Motor neuron (in vitro differentiated cells): ENCODE measurements at regions not wholly inside any gene's neighbourhood (a gene's known extent, or its start where the extent isn't known, plus 50 kb on each side); places are given as distances from the start of the nearest gene placed in this dataset.

ENCODE experiments used
- ATAC-seq, 8 experiments: fragments of 200-7000 bp; cut with Tn5 transposase; replicated peaks in 6 of 8; 2 replicates each; pipeline ENCODE4 v1.8.0; 2021; ENCODE audit warnings: mild to moderate bottlenecking in 8 of 8, moderate library complexity in 8 of 8
- H3K27ac ChIP-seq, 2 donors: fragments of 250-450 bp; sonication (Bioruptor Pico); 2 replicates each; pipeline ENCODE4 v1.9.0; 2021; ENCODE audit warnings: antibody characterized with exemption in 2 of 2, mild to moderate bottlenecking in 2 of 2, moderate library complexity in 1 of 2
- H3K4me1 ChIP-seq, 2 donors: fragments of 250-450 bp; sonication (Bioruptor Pico); replicated peaks in 1 of 2; 2 replicates each; pipeline ENCODE4 v1.6.1; 2021; ENCODE audit warnings: antibody characterized with exemption in 2 of 2, mild to moderate bottlenecking in 2 of 2, moderate library complexity in 1 of 2
- H3K4me3 ChIP-seq, 5 donors: fragments of 250-450 bp; sonication (Bioruptor Pico); 2 replicates each; pipeline ENCODE4 v1.9.0; 2021; ENCODE audit warnings: antibody characterized with exemption in 5 of 5, mild to moderate bottlenecking in 5 of 5, moderate library complexity in 4 of 5
- WGBS, 10 experiments: fragments of 450-650 bp; shearing (Covaris generic); methylation state at CpG; one replicate each; pipeline ENCODE4 v1.0.0; 2022; 5-methylcytosine and 5-hydroxymethylcytosine counted together
- in situ Hi-C, 9 experiments: fragments of 400-800 bp; cut with MboI; loops; one replicate each; pipeline ENCODE4 v1.15.0; 2021; ENCODE audit warnings: low sequenced_read_pairs in 9 of 9, low pct_unique_long_range_greater_than_20kb in 2 of 9; ENCODE audit not compliant: unreplicated experiment in 9 of 9

DNA sequence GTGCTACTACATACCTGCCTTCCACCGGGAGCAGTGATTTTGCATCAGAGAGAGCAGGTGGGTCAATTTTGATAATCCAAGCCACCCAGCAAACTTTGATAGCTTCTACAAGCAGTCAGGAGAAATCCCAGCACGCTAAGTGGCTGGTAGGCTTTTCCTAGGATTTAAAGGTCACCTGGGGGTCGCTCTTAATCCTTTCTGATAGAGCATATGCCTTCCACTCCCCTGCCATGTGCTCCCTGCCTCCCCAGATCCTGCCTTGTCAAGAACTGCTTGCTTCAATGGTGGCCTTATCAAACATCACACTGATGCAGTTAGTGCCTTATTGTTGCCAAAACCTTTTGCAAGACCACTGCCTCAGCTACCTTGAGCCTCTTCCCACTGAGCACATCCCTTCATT is 462.3 kb upstream of the MEX3C start:
- ATAC-seq, result peak in 1 of 8 experiments; percentile 22
- Histone ChIP-seq H3K4me3 (no peak overlapping the region), H3K27ac (no peak overlapping the region), H3K4me1 (peaks cover 8 to 23% of the 10 kb centered on the region in 2 donors)
- WGBS, 10 experiments, result 78 to 100% (median 82%) methylated on average over 1 to 3 of the region's 3 CpGs; no CpG with 5 or more reads in 6 of the 10 experiments
- in situ Hi-C loops, result loop anchor here in 3 of 9 experiments (25.0 kb wide), 4 partner anchors 547 to 1728 kb away; partner anchors contain the start of gene DCC (in 2 of the 3)

DNA sequence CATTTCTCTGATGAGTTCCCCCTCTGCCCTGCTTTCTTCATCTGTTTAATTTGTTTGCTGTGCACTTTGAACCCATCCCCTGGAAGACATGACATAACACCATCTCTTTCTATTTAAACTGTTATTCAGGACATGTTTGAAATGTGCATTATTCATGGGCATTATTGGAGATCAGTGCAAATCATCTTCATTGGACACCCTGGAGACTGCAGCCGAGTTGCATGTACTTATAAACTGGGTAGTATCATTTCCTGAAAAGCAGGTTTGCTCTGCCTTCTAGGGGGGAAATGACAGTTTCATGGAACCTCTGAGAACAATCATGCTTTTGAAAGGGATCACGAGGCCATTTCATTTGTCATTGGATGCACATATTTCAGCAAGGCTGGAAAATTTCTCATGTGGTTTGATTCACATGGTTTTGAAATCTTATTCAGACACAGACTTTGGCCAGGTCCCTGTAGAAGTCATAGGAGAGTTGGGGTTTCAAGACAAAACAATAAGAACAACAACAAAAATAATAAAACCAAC is 462.8 kb upstream of the MEX3C start:
- ATAC-seq, result peak; percentile 28 to 85 (median 66)
- no peak overlapping the region for H3K4me3 ChIP-seq
- in situ Hi-C loops, result loop anchor here in 3 of 9 experiments (25.0 kb wide), 4 partner anchors 548 to 1727 kb away; partner anchors contain the start of gene DCC (in 2 of the 3)
- peaks cover 4 to 18% of the 10 kb centered on the region in 2 donors for H3K4me1 ChIP-seq
- H3K27ac ChIP-seq, result no peak overlapping the region
- 0 to 59% (median 30%) methylated on average over 1 to 2 of the region's 2 CpGs; no CpG with 5 or more reads in 3 of the 10 experiments for WGBS, 10 experiments

DNA sequence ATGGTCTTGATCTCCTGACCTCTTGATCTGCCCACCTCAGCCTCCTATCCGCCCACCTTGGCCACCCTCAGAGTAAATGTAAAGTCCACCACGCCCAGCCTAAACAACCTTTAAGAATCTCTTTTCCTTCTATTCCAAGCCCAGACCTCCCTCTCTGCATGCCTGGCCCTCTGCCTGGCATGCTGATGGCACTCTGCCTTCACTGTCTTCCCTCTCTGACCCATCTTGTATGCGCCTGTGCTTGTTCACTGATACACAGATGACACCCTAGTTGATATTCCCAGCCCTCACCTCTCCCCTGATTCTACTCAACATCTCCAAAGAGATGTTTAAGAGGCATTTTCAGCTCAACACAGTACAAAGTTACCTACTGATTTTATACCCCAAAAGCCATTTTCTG is 466.8 kb upstream of the MEX3C start:
- no peak overlapping the region for H3K4me3 ChIP-seq
- in situ Hi-C loops, result loop anchor here in 3 of 9 experiments (25.0 kb wide), 4 partner anchors 552 to 1723 kb away; partner anchors contain the start of gene DCC (in 2 of the 3)
- no peak overlapping the region for H3K27ac ChIP-seq
- peaks cover 16 to 37% of the 10 kb centered on the region in 2 donors for H3K4me1 ChIP-seq
- 0 to 100% (median 80%) methylated on average over 1 to 3 of the region's 3 CpGs; no CpG with 5 or more reads in 2 of the 10 experiments for WGBS, 10 experiments
- no peak for ATAC-seq

DNA sequence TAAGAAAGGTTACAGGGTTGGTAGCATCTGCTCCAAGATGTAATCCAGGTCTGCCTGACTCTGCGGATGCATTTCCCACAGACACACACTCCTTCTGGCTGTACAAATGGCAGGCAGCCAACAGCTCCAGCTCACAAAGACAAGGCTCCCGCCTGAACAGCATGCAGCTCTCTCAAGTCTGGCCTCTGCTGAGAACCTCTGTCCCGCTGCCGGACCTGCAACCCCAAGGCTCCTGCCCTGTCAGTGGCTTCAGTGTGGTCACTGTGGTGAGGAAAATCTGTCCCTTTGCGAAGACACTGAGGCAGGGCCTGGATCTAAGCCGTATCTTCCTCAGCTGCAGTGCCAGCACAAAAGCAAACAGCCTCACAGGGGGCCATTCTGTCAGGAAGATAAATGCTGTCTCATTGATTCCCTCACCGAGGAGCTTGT is 469.3 kb upstream of the MEX3C start:
- 0 to 57% (median 17%) methylated on average over 1 to 5 of the region's 7 CpGs; no CpG with 5 or more reads in 1 of the 10 experiments for WGBS, 10 experiments
- in situ Hi-C loops, result loop anchor here in 3 of 9 experiments (25.0 kb wide), 4 partner anchors 554 to 1721 kb away; partner anchors contain the start of gene DCC (in 2 of the 3)
- ATAC-seq, result peak in 7 of 8 experiments; percentile 31 to 76 (median 62)
- H3K4me3 ChIP-seq, result no peak overlapping the region
- peaks cover 16 to 29% of the 10 kb centered on the region in 2 donors for H3K4me1 ChIP-seq
- H3K27ac ChIP-seq, result peak overlapping the region; percentile 31 to 65

DNA sequence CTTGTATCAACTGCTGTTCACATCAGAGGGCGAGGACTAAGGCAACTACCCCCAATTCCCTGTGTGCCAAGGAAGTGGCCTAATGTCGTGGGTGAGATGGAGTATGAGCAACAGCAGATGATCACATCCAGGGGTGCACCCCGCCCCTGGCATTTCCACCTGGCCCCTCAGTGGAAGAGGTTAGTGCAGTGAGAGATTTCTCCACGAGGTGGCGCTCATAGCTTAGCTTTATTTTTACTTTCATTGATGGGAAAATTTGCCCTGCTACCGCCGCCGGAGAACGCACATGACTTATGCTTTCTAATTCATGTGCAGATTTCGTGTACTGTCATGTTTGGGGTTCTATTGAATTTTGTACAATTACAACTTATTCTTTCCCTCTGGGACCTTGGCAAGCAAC is 470.6 kb upstream of the MEX3C start:
- 0 to 10% (median 4%) methylated on average over 2 to 10 of the region's 10 CpGs; no CpG with 5 or more reads in 2 of the 10 experiments for WGBS, 10 experiments
- in situ Hi-C loops, result loop anchor here in 3 of 9 experiments (25.0 kb wide), 4 partner anchors 556 to 1719 kb away; partner anchors contain the start of gene DCC (in 2 of the 3)
- Histone ChIP-seq H3K4me1 (peaks cover 16 to 29% of the 10 kb centered on the region in 2 donors), H3K4me3 (no peak overlapping the region), H3K27ac (no peak overlapping the region)
- ATAC-seq, result peak; percentile 55 to 78 (median 72)

DNA sequence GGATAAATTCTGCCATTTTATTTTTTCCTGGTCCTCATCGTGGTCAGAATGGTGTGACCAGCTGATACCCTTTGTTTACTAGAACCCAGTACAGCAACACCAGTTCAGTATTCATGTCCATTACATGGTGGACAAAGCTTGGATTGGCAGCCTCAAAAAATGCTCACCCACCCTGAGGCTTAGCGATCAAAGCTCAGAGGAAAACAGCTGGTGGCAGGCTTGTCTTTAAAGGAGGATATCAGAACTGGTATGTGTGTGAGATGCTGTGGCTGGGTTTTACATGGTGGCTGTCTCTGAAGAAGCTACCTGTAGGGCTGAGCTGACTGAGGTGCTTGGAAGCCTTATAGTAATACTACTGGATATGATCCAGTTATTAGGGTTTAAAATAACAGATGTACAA is 471.1 kb upstream of the MEX3C start:
- 0 to 100% (median 37%) methylated on average over 1 to 2 of the region's 2 CpGs; no CpG with 5 or more reads in 2 of the 10 experiments for WGBS, 10 experiments
- in situ Hi-C loops, result loop anchor here in 3 of 9 experiments (25.0 kb wide), 4 partner anchors 556 to 1719 kb away; partner anchors contain the start of gene DCC (in 2 of the 3)
- peak in 5 of 8 experiments; percentile 47 to 70 (median 68) for ATAC-seq
- H3K4me1 ChIP-seq, result peaks cover 16 to 29% of the 10 kb centered on the region in 2 donors
- peak overlapping the region in 1 of 2 donors; percentile 5 for H3K27ac ChIP-seq
- H3K4me3 ChIP-seq, result no peak overlapping the region

DNA sequence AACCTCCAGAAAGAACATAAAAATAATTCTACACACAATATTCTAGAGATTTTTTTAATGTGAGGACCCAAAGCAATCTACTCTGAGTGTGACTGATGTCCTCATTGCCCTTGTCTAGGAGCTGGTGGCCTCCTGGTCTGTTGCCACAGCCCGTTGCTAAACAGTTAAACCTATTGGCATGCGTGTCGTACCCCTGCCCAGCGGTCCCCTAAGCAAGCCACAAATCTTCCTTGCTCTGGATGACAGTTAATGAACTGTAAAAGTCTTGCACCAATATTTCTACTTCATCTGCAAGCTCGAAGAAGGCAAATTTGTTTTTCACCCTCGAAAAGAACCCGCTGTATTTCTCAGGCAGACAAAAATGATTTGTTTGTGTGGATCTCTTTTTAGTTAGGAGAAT is 489.1 kb upstream of the MEX3C start:
- Histone ChIP-seq H3K27ac (no peak overlapping the region), H3K4me1 (peaks cover 6 to 17% of the 10 kb centered on the region in 2 donors), H3K4me3 (no peak overlapping the region)
- in situ Hi-C loops, result no loop called here
- ATAC-seq, result peak in 5 of 8 experiments; percentile 58 to 96 (median 91)
- WGBS, 10 experiments, result 4 to 44% (median 20%) methylated on average over 1 to 7 of the region's 7 CpGs; no CpG with 5 or more reads in 3 of the 10 experiments

DNA sequence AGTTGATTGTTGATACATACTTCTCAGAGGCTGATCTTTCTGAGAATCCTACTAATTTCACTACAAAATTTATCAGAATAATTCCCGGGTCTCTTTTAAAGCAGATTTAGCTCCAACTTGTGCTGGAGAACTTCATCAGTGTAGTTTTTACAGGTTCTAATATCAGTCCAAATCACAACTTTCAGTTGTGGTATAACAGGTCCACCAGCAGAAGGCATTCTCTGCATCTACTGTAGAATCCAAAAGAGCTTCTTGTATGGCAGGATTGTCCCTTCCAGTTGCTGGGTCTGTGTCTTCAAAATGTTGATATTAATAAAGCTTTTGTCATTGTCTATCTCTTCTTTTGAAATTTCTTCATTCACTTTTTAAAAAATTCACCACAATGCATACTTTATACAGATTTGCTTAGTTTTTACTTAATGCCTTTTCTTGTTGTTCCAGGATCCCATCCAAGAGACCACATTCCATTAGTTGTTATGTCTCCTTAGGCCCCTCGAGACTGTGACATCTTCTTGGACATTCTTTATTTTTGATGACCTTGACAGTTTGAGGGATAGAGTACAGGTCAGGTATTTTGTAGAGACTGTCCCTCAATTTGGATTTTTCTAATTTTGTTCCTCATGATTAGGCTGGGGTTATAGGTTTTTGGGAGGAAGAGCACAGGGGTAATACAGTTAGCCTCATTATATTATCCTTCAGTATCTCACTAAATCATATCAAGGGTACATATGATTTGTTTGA is 490.5 kb upstream of the MEX3C start:
- in situ Hi-C loops, result no loop called here
- H3K27ac ChIP-seq, result no peak overlapping the region
- H3K4me3 ChIP-seq, result no peak overlapping the region
- WGBS, 10 experiments, result 0 to 100% (median 47%) methylated on average over 1 to 2 of the region's 2 CpGs
- peaks cover 6 to 30% of the 10 kb centered on the region in 2 donors for H3K4me1 ChIP-seq
- ATAC-seq, result no peak

DNA sequence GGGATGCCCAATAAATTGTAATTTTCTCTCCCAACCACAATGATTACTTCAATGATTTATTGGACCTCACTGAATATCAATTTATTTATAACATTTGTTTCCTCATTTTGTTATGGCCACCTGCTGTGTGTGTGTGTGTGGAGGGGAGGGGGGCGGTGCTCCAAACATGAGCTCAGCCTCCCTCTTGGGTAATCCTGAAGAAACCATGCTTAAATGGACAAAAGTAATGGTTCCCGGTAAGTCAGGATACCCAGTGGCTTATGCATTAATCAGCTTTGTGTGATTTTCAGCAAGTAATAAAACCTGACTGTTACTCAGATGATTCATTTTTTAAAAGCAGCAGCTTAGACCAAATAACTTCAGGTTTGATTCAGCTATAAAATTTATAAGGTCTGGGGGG is 495.1 kb upstream of the MEX3C start:
- Histone ChIP-seq H3K27ac (no peak overlapping the region), H3K4me3 (no peak overlapping the region), H3K4me1 (peaks cover 0 to 17% of the 10 kb centered on the region in 2 donors)
- in situ Hi-C loops, result no loop called here
- 7 to 94% (median 55%) methylated on average over 1 to 2 of the region's 2 CpGs; no CpG with 5 or more reads in 2 of the 10 experiments for WGBS, 10 experiments
- ATAC-seq, result peak in 5 of 8 experiments; percentile 85 to 97 (median 88)

DNA sequence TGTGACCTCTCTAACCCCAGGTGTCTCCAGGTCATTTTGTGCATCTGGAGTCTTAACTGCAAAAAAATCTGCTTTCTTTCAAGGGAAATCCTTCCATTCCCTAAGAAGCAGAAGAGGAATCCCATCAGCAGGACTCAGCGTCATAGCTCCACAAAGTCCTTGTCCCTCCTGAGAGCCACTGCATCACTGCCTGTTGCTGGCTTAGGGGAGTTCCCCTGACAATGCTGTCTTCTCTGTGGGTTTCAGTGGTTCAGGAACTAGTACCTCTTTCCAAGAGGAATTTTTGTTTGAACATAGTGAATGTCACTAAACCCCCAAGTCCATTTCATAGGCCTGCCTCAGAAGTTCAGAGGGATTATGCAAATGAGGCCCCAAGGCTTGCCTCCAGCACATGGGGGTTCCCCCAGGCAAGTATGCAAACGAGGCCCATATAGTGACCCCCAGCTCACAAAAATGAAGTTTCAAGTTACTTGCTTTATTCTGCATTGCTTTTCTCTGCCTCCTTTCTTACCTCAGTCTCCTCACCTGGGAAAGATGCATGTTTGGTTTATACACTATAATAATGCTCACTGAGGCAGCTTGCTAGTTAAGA is 513.9 kb upstream of the MEX3C start:
- WGBS, 10 experiments, result 0 to 92% (median 50%) methylated on average over 1 to 2 of the region's 2 CpGs; no CpG with 5 or more reads in 3 of the 10 experiments
- Histone ChIP-seq H3K4me3 (no peak overlapping the region), H3K4me1 (no peaks in the 10 kb centered on the region), H3K27ac (no peak overlapping the region)
- ATAC-seq, result no peak
- in situ Hi-C loops, result no loop called here

DNA sequence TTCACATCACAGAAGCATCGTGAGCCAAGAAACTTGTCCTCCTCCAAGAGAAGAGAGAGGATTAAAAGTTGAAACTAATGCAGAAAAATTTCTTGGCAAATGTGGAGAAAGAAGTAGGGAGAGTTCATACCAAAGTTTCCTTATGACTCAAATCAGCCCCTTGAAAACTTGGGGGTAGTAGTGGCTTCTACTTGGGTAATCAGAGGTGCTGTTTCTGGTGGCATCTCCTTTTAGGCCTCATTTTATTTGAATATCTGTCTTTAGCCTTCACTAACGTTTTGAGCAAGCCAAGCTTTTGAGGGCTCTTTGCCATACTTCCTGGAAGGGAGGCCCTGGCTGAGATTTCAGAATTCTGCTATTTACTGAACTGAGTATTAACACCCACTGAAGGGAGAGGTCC is 515.3 kb upstream of the MEX3C start:
- H3K4me3 ChIP-seq, result no peak overlapping the region
- in situ Hi-C loops, result no loop called here

DNA sequence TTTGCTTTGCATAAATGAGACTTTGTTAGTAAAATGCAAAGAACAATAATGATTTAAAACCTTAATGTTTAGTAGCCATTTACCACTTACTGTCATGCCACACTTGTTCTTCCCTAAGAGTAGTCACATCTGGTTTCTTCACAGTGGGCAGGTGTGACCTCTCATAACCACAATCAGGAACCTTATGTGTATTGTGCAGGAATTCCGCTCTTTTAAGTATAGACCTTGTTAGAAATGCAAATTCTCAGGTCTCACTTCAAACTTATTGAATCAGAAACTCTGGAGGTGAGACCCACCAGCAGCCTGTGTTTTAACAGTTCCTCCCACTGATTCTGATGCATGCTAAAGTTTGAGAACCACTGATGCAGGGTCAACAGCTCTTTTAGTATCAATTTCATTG is 518.8 kb upstream of the MEX3C start:
- in situ Hi-C loops, result no loop called here
- 0 to 100% (median 44%) methylated on average over 1 of the region's 1 CpG; no CpG with 5 or more reads in 2 of the 10 experiments for WGBS, 10 experiments
- no peak for ATAC-seq
- no peak overlapping the region for H3K27ac ChIP-seq
- no peak overlapping the region for H3K4me3 ChIP-seq
- no peaks in the 10 kb centered on the region for H3K4me1 ChIP-seq

More for the DNA sequence above, 515.3 kb upstream of the MEX3C start:
- WGBS, 10 experiments, result 0 to 100% (median 72%) methylated on average over 1 to 2 of the region's 2 CpGs; no CpG with 5 or more reads in 1 of the 10 experiments
- no peaks in the 10 kb centered on the region for H3K4me1 ChIP-seq
- no peak for ATAC-seq
- no peak overlapping the region for H3K27ac ChIP-seq
